ENCODE measurements at regions not wholly inside any gene's neighbourhood (a gene's known extent, or its start where the extent isn't known, plus 50 kb on each side); places are given as distances from the start of the nearest gene placed in this dataset.
"Not testable (repeated sequence)": the region's sequence is repeated elsewhere in the genome, so short reads cannot be mapped to it uniquely, and the experiment has no call there.

DNA sequence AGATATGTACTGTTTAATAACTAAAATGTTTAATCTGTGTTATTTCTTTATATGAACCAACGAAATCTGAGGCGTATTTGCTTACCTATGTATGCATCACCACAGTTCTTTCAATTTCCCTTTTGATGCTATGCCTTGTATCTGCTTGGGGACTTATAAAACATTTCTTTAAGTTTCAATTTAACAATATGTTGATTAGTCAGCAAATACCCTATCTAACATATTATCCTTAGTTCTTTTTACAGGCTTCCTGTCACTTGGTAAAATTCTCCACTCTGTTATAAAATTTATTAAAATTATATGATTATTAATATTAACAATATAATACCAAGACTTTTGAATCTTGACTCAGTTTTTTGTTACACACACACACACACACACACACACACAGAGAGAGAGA lies 174.3 kb downstream of the CPS1 start:
- no peak for DNase-seq

- not testable (repeated sequence) for DNase-seq
Observed at GRCh38 chr2:210746826-210747225, 190.4 kb downstream of the CPS1 start.

GRCh38 chr2:210752532-210752931 lies 196.1 kb downstream of the CPS1 start:
- DNase-seq, result no peak

DNA sequence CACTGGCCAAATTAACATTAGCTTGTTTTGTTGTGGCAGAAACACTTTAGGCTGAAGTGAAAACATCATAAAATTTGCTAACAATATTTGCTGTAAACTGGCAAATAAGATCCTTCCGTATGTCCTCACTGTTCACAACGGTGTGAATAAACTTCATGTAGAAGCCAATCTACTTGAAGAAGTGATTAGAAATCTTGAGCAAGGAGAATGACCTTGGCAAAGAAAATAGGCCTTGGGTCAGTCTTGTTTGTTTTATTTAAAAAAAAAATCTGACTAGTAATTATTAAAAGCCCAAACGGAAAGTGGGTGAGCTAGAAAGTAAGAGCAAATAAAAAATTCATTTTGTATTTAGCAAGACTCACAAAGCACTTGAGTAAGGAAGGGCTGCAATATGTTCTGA lies 197.0 kb downstream of the CPS1 start:
- DNase-seq, result no peak

GRCh38 chr2:210756855-210757254 lies 200.5 kb downstream of the CPS1 start:
- DNase-seq, result no peak

- no peak for DNase-seq
Observed at GRCh38 chr2:210762604-210763588, 206.5 kb downstream of the CPS1 start.

DNA sequence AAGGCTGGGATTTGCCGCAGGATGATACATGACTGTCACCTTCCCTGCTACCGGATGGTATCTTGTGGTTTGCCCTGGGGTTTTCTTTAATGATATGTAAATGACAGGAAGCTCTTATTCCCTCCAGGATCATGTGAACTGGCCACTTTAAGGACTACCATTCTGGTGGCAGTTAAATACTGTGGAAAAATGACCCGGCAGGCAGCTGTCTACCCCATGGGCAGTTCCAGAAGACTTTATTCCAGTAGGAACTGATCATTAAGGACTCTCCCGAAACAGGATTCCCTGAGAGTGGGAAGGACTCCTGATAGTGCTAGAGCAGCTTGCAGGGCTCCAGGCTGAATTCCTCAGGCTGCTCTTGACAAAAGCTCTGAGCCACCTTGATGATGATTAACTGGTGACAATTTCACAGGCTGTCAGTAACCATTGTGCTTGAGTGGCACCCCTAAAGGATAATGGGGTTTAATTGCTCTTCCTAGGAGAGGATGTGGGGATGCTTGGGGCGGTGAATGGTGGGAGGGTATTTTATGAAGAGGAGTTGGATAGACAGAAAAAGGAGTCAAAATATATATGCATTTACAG lies 212.0 kb downstream of the CPS1 start:
- no peak for DNase-seq

- DNase-seq, result no peak
Observed at GRCh38 chr2:210776756-210777155, 220.4 kb downstream of the CPS1 start.

- DNase-seq, result no peak
Observed at GRCh38 chr2:210782222-210782621, 225.8 kb downstream of the CPS1 start.

- DNase-seq, result not testable (repeated sequence)
Observed at GRCh38 chr2:210787831-210788230, 231.4 kb downstream of the CPS1 start.

DNA sequence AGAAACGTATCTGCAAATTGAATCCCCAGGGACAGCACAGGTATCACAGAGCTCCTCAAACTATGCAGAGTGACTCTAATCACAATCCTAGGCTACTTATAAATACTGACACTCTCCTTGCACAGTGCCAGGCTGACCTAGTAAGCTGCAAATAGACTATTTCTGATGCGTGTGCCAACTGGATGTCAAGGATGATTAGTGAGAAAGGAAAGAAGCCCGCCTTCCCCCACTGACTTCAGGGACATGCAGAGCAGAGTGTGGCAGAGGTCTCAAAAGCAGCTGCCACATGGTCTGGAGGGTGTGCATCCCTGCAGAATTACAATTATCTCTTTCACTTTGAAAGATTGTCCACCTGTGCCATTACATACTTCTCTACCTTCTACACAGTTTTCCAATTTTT lies 235.6 kb downstream of the CPS1 start:
- no peak for DNase-seq

- no peak for DNase-seq
Observed at GRCh38 chr2:210795506-210795905, 239.1 kb downstream of the CPS1 start.

- no peak for DNase-seq
Observed at GRCh38 chr2:210798180-210798579, 241.8 kb downstream of the CPS1 start.

DNA sequence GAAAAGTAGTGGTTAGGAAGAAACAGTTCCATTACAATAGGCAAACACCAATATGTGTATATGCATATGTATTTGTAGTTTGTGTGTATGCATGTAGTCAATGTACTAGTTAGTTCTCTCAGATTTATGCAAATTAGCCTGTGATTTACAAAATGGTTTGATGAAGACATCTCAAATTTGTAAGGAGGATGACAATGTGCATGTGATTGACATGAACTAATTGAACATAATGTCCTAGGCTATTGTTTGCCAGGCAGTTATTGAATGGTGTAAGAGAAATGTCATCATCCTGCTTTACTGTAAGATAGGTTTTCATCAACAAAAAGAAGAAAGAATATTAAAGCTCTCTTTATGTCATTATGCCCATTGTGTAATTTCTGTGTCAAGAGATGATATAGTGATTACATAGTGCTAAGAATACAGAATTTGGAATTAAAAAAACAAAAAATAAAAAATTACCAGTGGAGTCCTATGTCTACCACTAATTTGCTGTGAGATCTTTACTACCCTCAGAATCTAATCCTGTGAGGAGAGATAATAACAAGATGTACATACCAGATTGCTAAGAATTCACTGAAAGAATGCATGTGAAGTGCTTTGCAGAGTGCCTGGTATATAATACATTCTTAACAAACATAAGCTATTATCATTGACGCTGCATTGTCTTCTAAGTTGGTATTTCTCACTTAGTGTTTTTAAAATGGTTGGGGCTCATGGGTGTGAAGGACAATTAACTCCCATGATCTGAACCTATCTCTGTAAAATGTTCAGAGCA lies 258.0 kb downstream of the CPS1 start:
- DNase-seq, result no peak

GRCh38 chr2:210816769-210817168 lies 260.4 kb downstream of the CPS1 start:
- no peak for DNase-seq

GRCh38 chr2:210818473-210818872 lies 262.1 kb downstream of the CPS1 start:
- no peak for DNase-seq

GRCh38 chr2:210833403-210833802 lies 277.0 kb downstream of the CPS1 start:
- DNase-seq, result no peak

GRCh38 chr2:210839034-210839433 lies 282.6 kb downstream of the CPS1 start:
- no peak for DNase-seq

- no peak for DNase-seq
Observed at GRCh38 chr2:210839450-210839849, 283.1 kb downstream of the CPS1 start.

DNA sequence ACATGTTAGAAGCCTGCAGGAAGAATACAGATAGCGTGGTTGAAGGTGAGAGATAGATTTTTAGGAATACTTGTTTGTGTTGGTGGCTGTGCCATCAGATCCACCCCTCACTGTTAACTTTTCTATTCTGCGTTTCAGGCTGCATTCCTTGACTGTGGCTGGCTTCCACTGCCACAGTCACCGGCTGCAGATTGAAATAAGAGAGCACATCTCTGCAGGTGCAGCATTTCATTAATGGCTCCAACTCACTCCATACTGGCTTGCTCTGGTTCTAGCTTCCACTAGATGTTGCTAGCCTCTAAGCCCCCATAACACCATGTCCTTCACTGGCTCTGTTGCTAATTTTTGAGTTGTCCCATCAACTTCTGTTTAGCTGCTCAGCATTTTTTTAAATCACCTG lies 286.5 kb downstream of the CPS1 start:
- no peak for DNase-seq

- DNase-seq, result no peak
Observed at GRCh38 chr2:210844016-210844415, 287.6 kb downstream of the CPS1 start.

GRCh38 chr2:210859314-210859713 lies 302.9 kb downstream of the CPS1 start:
- no peak for DNase-seq

GRCh38 chr2:210860276-210860675 lies 303.9 kb downstream of the CPS1 start:
- DNase-seq, result no peak

Data from activated T-cell treated with anti-CD3 and anti-CD28 coated beads, Interleukin-2, amount 50 U/mL, for 48 hours (primary cell).